ENCODE measurements at regions not wholly inside any gene's neighbourhood (a gene's known extent, or its start where the extent isn't known, plus 50 kb on each side); places are given as distances from the start of the nearest gene placed in this dataset.

DNA sequence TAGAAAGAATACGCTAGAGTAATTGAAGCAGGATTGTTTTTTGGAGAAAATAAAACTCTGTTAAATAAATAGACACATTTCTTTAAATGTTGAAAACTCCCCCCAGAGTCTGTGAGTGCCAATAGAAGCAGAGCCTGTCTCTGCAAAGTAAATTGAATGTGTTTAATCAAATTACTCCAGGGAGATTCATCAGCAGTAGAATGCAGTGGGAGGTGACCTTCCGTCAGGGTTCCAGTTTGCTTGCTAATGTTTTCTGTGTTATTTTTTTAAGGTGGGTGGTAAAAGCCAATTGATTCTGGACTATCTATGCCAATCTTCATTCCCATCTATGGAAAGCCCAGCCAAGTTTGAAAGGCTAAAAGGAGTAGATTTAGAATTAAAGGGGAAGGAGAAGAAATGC, 612.4 kb upstream of the GRM7 start:
- Histone ChIP-seq H3K4me3 (no peak overlapping the region), H3K27me3 (no peaks in the 10 kb centered on the region), H3K9me3 (no peaks in the 10 kb centered on the region), H3K36me3 (no peaks in the 10 kb centered on the region), H3K27ac (no peak overlapping the region), H3K4me1 (no peaks in the 10 kb centered on the region)
- no peak for TF ChIP-seq POLR2A (IDR thresholded peaks at IDR 0.05)
- TF ChIP-seq, protein P1, sequence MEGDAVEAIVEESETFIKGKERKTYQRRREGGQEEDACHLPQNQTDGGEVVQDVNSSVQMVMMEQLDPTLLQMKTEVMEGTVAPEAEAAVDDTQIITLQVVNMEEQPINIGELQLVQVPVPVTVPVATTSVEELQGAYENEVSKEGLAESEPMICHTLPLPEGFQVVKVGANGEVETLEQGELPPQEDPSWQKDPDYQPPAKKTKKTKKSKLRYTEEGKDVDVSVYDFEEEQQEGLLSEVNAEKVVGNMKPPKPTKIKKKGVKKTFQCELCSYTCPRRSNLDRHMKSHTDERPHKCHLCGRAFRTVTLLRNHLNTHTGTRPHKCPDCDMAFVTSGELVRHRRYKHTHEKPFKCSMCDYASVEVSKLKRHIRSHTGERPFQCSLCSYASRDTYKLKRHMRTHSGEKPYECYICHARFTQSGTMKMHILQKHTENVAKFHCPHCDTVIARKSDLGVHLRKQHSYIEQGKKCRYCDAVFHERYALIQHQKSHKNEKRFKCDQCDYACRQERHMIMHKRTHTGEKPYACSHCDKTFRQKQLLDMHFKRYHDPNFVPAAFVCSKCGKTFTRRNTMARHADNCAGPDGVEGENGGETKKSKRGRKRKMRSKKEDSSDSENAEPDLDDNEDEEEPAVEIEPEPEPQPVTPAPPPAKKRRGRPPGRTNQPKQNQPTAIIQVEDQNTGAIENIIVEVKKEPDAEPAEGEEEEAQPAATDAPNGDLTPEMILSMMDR (IDR thresholded peaks at IDR 0.05): no peak
- intact Hi-C loops (cut with DNase I; ENCODE audit: low total_unique reads): no loop called here
- DNase-seq: no peak

- H3K4me1 ChIP-seq: no peaks in the 10 kb centered on the region
- intact Hi-C loops (cut with DNase I; ENCODE audit: low total_unique reads): no loop called here
- H3K27ac ChIP-seq: no peak overlapping the region
- no peak overlapping the region for H3K4me3 ChIP-seq
- no peaks in the 10 kb centered on the region for H3K9me3 ChIP-seq
- H3K27me3 ChIP-seq: no peaks in the 10 kb centered on the region
- no peak for TF ChIP-seq POLR2A (IDR thresholded peaks at IDR 0.05)
- TF ChIP-seq, protein P1 (IDR thresholded peaks at IDR 0.05): no peak
- DNase-seq: no peak
- no peaks in the 10 kb centered on the region for H3K36me3 ChIP-seq
Observed at GRCh38 chr3:6249679-6250078, 611.2 kb upstream of the GRM7 start.

- intact Hi-C loops (cut with DNase I; ENCODE audit: low total_unique reads): no loop called here
- H3K27me3 ChIP-seq: no peaks in the 10 kb centered on the region
- no peak overlapping the region for H3K4me3 ChIP-seq
- TF ChIP-seq POLR2A (IDR thresholded peaks at IDR 0.05): no peak
- TF ChIP-seq, protein P1 (IDR thresholded peaks at IDR 0.05): no peak
- H3K9me3 ChIP-seq: no peaks in the 10 kb centered on the region
- H3K36me3 ChIP-seq: no peaks in the 10 kb centered on the region
- H3K27ac ChIP-seq: no peak overlapping the region
- H3K4me1 ChIP-seq: no peaks in the 10 kb centered on the region
- DNase-seq: no peak
Observed at GRCh38 chr3:6250167-6250566, 610.7 kb upstream of the GRM7 start.

GRCh38 chr3:6251612-6252400, 609.1 kb upstream of the GRM7 start:
- H3K9me3 ChIP-seq: no peaks in the 10 kb centered on the region
- intact Hi-C loops (cut with DNase I; ENCODE audit: low total_unique reads): no loop called here
- no peaks in the 10 kb centered on the region for H3K36me3 ChIP-seq
- no peaks in the 10 kb centered on the region for H3K27me3 ChIP-seq
- H3K4me3 ChIP-seq: no peak overlapping the region
- H3K27ac ChIP-seq: no peak overlapping the region
- no peaks in the 10 kb centered on the region for H3K4me1 ChIP-seq
- no peak for DNase-seq
- no peak for TF ChIP-seq POLR2A (IDR thresholded peaks at IDR 0.05)
- TF ChIP-seq, protein P1 (IDR thresholded peaks at IDR 0.05): no peak

- TF ChIP-seq POLR2A (IDR thresholded peaks at IDR 0.05): no peak
- TF ChIP-seq, protein P1 (IDR thresholded peaks at IDR 0.05): no peak
- intact Hi-C loops (cut with DNase I; ENCODE audit: low total_unique reads): no loop called here
- H3K4me3 ChIP-seq: no peak overlapping the region
- no peaks in the 10 kb centered on the region for H3K27me3 ChIP-seq
- H3K4me1 ChIP-seq: no peaks in the 10 kb centered on the region
- no peaks in the 10 kb centered on the region for H3K36me3 ChIP-seq
- no peaks in the 10 kb centered on the region for H3K9me3 ChIP-seq
- no peak overlapping the region for H3K27ac ChIP-seq
- DNase-seq: no peak
Observed at GRCh38 chr3:6254490-6254889, 606.4 kb upstream of the GRM7 start.
